SW480 (cell line): ENCODE measurements at regions not wholly inside any gene's neighbourhood (a gene's known extent, or its start where the extent isn't known, plus 50 kb on each side); places are given as distances from the start of the nearest gene placed in this dataset.

ENCODE experiments used
- DNase-seq: peaks from one replicate; pipeline ENCODE4 v3.0.0-alpha.2; 2016; ENCODE audit warnings: low spot score

GRCh38 chr12:30090258-30090657 lies 306.5 kb upstream of the TMTC1 start:
- DNase-seq, result no peak

- DNase-seq, result no peak
These were observed 304.7 kb upstream of the TMTC1 start for GRCh38 chr12:30088259-30088995.

GRCh38 chr12:30082381-30082780 lies 298.6 kb upstream of the TMTC1 start:
- no peak for DNase-seq

GRCh38 chr12:30074916-30075315 lies 291.2 kb upstream of the TMTC1 start:
- DNase-seq, result no peak

- DNase-seq, result no peak
These were observed 289.1 kb upstream of the TMTC1 start for GRCh38 chr12:30072824-30073223.

- DNase-seq, result no peak
These were observed 283.4 kb upstream of the TMTC1 start for GRCh38 chr12:30067146-30067545.

- DNase-seq, result no peak
These were observed 281.2 kb upstream of the TMTC1 start for GRCh38 chr12:30064906-30065305.

- no peak for DNase-seq
These were observed 279.7 kb upstream of the TMTC1 start for GRCh38 chr12:30063435-30063945.

GRCh38 chr12:30048371-30048770 lies 264.6 kb upstream of the TMTC1 start:
- DNase-seq, result no peak

- no peak for DNase-seq
These were observed 263.9 kb upstream of the TMTC1 start for GRCh38 chr12:30047516-30048254.

- no peak for DNase-seq
These were observed 262.6 kb upstream of the TMTC1 start for GRCh38 chr12:30046376-30046775.

- no peak for DNase-seq
These were observed 261.4 kb upstream of the TMTC1 start for GRCh38 chr12:30045171-30045570.

GRCh38 chr12:30044206-30044605 lies 260.5 kb upstream of the TMTC1 start:
- no peak for DNase-seq

- no peak for DNase-seq
These were observed 259.6 kb upstream of the TMTC1 start for GRCh38 chr12:30043151-30043847.

- no peak for DNase-seq
These were observed 257.4 kb upstream of the TMTC1 start for GRCh38 chr12:30041096-30041495.

- no peak for DNase-seq
These were observed 247.1 kb upstream of the TMTC1 start for GRCh38 chr12:30030693-30031374.

GRCh38 chr12:30026621-30027234 lies 243.0 kb upstream of the TMTC1 start:
- peak; percentile 9 for DNase-seq

GRCh38 chr12:30025317-30025716 lies 241.6 kb upstream of the TMTC1 start:
- no peak for DNase-seq

- no peak for DNase-seq
These were observed 239.4 kb upstream of the TMTC1 start for GRCh38 chr12:30023186-30023585.

GRCh38 chr12:30021051-30021833 lies 237.5 kb upstream of the TMTC1 start:
- DNase-seq, result no peak
